ENCODE measurements at regions not wholly inside any gene's neighbourhood (a gene's known extent, or its start where the extent isn't known, plus 50 kb on each side); places are given as distances from the start of the nearest gene placed in this dataset.

DNA sequence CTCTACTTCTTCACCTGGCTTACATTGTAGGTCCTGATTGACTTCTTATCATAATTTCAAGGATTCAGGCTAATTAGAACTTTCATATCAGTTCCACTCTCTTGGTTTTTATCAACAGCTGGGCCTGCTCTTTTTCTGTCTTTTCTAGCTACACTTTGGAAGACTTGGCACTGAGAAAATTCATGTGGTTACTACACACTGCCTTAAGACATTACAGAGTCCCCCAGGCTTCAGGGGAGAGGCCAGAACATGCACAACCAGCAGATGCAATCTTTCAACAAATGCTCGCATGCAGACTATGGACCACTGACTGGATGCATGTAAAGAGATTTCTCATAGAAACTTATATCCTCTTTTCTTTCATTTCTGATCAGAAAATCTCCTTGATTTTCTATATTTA, 423.5 kb downstream of the TUSC7 start:
- DNase-seq: no peak

DNA sequence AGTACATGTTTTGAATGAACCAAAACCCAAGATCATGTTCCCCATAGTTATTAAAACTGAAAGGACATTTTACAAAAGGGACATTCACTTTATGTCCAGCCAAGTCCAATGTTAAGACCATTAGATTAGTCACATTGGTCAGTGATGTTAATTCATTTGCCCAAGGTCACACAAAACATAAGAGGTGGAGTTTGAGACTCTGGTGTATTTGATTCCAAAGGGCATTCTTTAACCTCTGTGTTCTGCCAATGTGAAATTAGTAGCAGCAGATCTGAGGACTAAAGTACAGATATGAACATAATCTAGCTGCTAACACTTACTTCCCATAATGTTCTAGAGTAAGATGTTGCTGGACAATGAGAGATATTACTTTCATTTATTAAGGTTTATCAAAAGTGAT, 425.6 kb downstream of the TUSC7 start:
- DNase-seq: no peak

DNA sequence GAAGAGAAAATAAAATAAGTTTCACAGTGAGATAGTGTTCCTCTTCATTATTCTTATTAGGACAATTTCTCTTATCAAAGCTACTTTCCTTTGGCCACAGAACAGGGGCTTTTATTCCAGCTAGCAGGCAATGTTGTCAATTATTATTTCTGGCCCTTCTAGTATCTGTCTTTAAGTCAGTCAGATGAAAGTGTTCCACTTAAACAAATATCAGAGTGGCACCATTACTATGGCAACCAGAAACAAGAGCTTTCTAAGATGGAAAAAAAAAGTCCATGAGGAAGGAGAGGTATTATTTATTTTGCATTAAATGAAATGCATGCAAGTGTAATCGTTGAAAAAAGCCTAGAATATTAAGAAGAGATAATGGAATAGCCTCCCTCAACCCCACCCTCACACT, 426.4 kb downstream of the TUSC7 start:
- DNase-seq: no peak

DNA sequence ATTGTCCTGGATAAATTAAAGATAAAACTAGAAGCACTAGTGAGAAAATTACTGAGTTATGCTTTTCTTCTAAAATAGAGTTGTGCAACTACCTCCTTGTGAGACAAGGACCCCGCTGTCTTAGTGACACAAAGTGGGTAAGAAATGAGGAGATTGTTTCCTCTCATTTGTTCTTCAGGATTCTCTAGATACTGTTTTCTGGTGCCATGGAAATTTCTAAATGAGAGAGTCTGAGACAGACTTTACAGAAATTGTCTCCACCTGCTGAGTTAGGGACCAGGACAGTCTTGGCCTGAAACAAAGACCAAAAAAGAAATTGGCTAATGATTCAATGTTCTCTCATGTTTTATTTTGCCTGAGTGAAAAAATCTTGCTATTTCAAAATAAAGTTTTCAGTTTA, 427.5 kb downstream of the TUSC7 start:
- DNase-seq: no peak

DNA sequence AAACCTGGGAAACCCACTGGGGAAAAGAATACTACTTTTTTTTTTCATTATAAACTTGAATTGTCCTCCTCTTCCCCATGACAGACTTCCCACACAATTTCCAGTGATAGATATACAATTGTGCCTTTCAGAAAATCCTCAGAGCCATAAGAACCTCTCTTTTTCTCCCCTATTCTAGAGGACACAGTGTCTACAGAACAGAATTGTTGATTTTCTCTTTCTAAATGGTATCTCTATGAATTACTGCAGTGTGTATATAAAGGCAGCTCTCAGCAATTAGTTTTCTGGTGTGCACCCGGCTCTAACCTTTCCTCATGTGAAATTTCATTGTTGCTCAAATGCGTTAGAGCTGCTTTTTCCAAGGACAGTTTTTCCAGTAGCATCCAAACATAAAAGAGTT, 430.1 kb downstream of the TUSC7 start:
- DNase-seq: no peak

DNA sequence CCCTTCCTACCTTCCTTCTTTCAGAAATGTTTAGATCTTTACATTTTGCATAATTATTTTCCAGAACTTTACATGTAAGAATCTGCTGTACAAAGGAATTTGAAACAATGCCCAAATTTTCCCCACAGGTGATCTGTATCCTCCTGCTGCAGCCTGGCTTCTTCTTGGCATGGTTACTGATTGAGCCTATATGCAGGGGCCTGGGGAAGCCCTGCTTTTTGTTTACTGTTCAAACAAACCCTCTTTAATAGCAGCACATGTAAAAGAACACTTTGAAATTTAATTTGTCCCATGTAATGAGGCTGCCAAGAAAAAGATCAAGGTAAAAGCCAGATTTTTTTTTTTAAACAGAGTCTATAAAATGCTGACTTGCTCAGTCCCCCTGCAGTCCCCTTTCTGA, 432.2 kb downstream of the TUSC7 start:
- DNase-seq: no peak

DNA sequence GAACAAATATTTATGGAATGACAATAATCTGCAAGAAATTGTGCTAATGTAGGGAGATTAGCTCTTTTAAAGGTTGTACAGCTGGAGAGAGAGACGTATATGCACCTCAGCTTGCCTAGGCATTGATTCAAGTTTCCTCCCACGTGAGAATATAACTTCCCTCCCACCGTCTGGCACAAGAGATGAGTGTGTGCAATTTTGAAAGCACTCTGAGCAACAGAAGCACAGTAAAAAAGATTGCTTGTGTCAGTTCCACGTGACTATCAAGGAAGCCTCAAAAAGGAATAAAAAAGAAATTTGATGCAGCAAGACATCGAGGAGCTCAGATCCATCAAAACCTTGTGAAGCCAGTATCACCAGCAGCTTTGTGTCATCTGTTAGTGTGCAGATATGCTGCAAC, 435.3 kb downstream of the TUSC7 start:
- no peak for DNase-seq

DNA sequence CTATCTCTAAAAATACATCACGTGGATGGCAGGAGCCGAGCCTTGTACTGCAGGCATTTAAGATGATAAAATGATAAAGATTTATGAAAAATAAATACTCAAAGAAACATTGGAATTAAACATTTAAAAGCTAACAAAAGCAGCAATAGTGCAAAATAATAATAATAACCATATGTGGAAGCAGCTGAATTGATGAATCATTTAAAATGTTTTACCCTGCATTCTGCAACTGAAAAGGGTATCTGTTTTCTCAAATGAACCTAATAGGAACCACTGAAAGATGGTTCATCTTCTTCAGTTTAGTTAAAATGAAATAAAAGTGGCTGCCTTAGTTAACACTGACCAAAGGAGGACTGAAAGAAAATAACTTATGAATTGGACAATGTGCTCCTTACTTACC, 436.1 kb downstream of the TUSC7 start:
- DNase-seq: no peak

DNA sequence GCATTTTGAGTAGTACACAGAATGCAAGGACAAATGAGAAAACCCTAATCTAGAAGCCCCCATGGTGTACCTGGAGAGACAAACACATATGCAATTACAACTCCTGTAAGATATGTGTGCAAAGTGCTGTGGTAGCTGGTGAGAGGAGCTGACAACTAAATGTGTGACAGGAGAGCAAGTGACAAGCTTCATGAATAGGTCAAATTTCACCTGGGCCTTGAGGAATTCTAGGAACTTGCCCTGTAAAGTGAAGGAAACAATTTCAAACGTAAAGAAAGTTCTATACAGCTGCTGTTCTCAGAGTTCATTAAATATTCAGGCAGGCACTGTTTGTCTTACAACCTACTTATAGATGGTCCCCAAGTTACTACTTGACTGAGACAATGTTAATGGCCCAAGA, 437.0 kb downstream of the TUSC7 start:
- no peak for DNase-seq

DNA sequence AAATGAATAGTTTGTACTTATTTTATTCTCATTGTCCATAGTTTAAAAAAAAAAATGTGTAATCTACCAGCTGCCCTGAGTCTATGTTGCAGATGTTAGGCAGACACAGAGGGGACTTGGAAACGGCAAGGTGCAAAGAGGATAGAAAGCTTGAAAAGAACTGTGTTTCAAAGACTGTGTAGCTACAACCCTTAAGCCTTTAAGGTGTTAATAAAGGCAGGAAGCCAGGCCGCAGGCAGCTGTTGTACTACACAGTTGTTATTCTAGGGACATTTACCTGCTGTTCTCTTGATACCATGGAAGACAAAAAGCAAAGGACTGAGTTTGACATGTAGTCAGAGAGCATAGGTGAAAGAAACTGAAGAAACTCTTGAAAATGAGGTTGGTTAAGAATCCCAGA, 440.0 kb downstream of the TUSC7 start:
- DNase-seq: no peak

DNA sequence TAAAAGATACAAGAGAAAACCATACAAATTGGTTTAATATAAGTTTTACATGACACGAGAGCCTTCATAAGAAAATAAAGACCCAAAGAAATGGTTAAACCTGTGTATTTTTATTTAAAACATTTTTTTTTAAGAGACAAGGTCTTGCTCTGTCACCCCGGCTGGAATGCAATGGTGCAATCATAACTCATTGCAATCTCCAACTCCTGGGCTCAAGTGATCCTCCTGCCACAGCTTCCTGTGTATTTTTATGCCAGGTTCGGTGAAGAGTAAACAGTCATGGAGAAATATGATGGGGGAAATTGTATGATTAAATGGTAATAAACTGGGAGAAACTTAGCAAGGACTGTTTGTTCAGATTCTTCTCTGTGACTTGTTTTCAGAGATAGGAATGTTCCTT, 441.0 kb downstream of the TUSC7 start:
- DNase-seq: no peak

DNA sequence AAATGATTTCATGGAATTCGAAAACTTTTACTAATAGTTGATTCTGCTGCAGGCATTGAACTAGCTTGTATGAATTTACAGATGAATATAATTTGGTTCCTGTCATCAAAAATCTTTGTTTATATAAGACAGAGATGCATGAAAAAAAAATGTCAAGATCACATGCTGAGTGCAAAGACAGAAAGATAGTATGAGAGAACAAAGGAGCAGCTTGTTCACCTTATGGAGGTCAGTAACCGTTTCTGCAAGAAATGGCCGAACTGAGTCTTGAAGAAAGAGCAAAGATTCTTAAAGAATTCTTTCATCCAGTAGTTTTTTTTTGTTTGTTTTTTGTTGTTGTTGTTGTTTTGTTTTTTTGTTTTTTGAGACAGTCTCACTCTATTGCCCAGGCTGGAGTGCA, 450.6 kb downstream of the TUSC7 start:
- no peak for DNase-seq

DNA sequence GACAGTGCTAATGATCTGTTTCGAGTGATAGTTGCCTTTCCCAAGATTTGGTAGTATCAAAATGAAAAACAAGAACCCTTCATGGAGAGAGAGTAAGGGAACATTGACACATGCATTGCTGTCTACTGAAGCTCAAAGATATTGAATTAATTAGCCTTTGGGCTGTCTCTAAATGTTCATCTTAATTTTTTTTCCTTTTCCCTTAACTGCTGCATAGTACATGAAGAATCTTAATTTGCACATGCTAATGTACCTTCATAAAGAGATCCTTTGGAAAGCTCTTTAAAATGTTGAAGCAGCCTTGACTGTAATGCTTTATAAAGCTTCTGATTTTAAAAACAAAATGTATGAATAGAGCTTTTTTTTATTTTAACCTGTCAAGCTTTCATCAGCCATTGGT, 452.2 kb downstream of the TUSC7 start:
- DNase-seq: no peak

DNA sequence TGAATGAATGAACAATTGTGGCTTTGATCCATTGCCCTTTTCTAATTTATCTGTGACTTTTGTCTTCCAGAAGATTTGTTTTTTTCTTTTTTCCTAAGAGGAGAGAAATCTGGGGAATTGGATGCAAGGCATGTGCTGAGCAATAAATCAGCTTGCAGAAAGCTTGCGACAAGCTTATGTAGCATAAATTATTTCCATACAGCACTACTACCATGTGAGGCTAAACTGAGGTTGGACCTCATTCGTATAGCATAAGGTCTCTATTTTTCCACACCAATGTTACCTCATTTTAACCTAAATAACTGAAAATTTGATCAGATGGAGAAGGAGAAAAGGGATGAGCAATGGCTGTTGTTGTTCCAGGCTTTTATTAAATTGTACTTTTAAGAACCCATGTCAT, 455.6 kb downstream of the TUSC7 start:
- DNase-seq: no peak

DNA sequence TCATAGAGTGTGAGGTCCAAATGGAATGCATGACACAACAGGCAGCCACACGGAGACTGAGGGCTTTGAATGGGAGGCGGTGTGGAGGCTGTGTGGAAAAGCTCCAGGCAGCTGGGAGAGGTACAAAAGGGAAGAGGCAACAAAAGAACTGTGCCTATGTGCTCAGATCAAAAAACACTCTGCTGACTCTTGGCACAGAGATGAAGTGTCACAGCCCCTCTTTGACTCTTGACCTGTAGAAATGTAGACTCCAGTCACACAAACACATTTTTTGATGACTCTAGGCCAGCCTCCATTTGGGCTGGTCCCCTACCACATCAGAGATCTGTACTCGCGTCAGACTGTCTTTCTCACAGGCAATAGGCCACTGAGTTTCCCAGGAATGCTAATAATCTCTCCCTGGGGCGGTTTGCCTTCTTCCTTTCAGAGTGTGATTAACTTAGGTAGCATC, 456.0 kb downstream of the TUSC7 start:
- DNase-seq: no peak

DNA sequence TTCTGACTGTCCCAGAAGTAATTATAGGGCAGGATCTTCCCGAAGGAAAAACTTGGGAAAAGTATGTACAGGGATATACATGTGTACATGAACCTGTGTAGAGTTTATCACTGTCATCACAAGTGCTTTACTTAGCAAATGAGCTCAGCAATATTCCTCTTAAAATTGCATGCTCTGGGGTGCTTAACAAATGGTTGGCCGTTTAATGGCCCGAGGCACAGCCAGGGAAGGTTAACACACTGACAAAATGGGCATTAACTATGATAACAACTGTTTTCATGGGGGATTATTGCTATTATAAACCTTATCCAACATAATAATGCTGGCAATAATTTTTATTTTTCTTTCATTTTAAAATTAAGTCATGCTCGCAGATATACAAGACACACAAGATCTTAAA, 459.3 kb downstream of the TUSC7 start:
- DNase-seq: no peak

DNA sequence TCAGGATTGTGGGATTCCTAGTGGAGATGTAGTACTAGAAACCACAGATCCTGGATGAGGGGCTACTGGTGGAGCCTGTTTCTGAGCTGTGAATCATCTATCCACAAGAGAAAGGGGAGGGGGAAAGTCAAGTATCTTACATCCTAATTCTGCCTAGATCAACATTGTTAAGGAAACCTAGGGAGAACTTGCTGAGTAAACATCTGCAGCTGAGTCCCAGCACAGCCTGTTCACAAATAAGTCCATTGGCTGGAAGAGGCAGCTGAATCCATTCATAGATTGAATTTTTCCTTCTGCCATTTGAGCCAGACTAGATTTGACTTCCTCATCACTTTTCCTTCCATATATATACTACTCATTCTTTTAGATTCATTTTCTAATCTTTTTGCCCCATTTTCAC, 460.5 kb downstream of the TUSC7 start:
- no peak for DNase-seq

DNA sequence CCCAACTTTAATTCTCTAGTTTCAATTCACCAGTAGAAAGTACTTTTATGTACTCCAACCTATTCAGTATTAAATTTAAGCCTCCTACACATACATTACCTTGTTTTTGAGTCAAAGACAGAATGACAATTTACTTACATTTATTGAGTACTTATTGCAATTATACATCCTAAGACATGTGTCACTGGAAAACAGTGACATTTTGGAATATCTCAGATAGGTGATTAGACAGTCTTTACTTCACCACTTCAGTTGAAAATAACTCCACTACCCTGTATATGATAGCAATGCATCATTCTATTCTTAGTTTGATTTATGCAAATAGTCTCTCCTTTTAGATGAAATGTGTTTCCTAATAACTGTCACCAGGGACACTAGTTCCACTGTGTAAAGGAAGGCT, 461.5 kb downstream of the TUSC7 start:
- DNase-seq: no peak

DNA sequence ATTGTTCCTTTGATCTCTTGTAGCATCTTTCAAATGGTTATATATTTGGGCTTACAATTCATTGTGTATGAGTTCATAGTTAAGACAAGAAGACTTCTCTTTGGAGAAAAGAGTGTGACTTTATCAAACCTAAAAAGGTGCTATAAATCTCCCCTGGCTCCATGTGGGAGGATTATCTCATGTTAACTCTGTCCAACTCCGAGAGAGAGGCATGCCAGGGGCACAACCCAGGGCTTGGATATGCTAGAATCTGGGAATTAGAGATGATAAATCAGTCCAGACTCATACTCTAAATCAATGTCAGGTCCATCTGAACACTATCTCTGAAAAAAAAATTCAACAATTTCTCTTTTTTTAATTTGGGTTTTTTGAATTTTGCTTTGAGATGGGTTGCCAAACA, 462.8 kb downstream of the TUSC7 start:
- DNase-seq: no peak

DNA sequence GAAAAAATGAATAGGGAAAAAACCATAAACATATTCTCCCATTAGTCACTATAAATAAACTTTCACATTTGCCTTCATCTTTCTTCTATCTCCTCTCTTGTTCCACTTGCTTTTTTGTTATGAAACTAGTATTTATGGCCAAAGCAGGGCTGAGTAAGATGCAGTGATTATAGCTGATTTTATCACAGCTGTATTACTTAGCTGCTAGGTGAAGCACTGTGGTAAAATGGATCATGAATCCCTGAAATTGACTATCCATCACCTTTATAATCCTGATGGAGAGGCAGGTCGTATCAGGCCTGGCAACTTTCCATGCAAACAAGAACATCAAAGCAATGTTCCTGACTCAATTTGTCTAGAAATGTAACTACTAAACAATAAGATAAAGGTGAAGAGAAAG, 471.6 kb downstream of the TUSC7 start:
- DNase-seq: no peak

DNA sequence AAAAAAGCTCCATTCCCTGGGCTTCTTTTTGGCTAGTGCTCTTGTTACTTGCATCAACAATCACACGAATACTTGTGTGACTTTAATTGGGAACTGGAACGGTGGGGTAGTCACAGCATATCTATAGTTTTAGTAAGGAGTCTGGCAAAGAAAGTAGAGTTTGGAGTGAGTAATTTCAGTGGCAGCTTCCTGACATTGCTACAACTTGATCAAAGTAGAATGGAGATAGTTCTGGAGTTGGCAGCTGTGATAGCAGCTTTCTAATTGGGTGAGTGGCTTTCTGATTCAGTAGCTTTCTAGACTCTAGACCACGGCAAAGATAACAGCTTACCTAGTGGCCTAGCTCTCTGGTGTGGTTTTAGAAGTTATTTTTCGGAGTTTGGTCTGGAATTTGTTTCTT, 475.0 kb downstream of the TUSC7 start:
- no peak for DNase-seq

DNA sequence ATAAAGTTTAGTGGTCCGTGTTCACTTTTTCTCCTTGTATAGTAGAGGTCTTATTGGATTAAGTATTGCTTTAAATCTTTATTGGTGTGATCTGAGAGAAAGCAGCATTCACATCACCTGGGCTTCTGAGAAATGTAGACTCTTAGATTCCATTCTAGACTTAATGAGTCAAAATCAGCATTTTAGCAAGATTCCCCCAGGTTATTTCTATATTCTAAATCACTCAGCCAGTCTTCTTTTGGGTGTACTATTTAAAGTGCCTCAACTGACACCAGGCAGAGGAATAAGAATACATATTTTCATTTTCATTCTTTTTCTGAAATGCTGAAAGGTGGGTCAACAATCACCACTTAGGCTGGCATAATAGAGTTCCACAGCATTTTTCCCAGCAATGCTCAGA, 481.7 kb downstream of the TUSC7 start:
- DNase-seq: no peak

DNA sequence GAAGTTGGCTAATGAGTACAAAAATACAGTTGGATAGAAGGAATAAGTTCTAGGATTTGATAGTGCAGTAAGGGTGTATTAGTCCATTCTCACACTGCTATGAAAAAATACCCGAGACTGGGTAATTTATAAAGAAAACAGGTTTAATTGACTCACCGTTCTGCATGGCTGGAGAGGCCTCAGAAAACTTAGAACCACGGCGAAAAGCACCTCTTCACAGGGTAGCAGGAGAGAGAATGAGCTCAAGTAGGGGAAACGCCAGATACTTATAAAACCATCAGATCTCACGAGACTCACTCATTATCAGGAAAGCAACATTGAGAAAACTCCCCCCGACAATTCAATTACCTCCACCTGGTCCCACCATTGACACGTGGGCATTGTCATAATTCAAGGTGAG, 483.3 kb downstream of the TUSC7 start:
- DNase-seq: no peak

DNA sequence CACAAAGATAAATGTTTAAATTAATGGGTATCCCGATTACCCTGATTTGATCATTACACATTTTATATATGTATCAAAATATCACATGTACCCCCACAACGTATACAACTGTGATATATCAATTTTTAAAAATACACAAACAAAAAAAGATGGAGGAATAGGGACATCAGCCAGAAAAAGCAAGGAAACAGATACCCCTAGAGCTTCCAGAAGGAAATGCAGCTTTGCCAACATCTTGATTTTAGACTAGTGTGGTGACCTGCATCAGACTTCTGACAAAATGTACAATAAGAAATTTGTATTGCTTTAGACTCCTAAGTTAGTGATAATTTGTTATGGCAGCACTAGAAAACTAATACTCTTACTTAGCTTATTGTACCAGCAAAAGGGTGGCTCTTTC, 483.8 kb downstream of the TUSC7 start:
- DNase-seq: no peak

DNA sequence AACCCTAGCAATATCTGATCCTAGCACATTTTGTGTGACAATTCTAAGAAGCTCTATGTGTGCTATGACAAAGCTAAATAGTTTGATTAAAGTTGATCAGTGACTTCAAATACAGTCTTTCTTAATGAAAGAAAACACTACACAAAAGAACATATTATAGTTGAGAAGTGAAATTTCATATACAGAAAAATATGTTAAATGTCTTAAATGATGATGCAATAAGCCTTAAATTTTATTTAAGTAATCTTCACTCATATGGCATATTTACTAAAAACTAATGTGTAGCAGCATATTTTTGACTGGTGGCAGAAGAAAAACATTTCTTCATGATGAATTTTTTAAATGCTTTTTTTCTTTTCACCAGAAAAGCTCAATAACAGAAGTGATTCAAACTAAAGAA, 485.5 kb downstream of the TUSC7 start:
- DNase-seq: no peak

DNA sequence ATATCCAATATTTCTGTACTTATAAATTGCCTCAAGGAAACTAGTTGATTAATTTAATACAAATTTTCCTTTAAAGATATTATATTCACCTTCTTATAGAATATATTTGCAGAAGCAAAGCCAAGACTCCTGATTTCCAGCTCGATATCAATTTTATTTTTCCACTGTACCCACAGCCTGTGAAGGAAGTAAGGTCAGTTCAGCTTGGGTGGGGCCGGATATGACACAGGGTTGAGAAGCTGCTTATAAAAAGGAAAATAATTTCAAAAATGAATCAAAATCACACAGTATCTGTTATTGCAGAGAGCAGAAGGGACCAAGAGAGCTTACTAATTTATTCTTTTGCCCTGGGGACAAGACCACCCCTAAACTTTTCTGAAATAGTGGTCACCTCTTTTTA, 491.4 kb downstream of the TUSC7 start:
- no peak for DNase-seq

Data from stimulated activated CD4-positive, alpha-beta T cell treated with anti-CD3 and anti-CD28 coated beads, Interleukin-1b, Interleukin-23, amount 100 ng/mL, for 48 hours (primary cell).